GM19035 (cell line): ENCODE measurements at regions not wholly inside any gene's neighbourhood (a gene's known extent, or its start where the extent isn't known, plus 50 kb on each side); places are given as distances from the start of the nearest gene placed in this dataset.
"Not testable (repeated sequence)": the region's sequence is repeated elsewhere in the genome, so short reads cannot be mapped to it uniquely, and the experiment has no call there.

ENCODE experiments used
- ATAC-seq: cut with Tn5 transposase; IDR thresholded peaks from one replicate; pipeline ENCODE4 v1.9.1; 2021; ENCODE audit not compliant: unreplicated experiment

- ATAC-seq: no peak
These were observed 956.7 kb downstream of the CCSER2 start for GRCh38 chr10:85284778-85285770.

- ATAC-seq: no peak
These were observed 965.1 kb downstream of the CCSER2 start for GRCh38 chr10:85293483-85293882.

GRCh38 chr10:85311613-85312337 lies 983.4 kb downstream of the CCSER2 start:
- ATAC-seq: no peak

GRCh38 chr10:85315657-85316056 lies 987.3 kb downstream of the CCSER2 start:
- no peak for ATAC-seq

GRCh38 chr10:85316276-85316675 lies 987.9 kb downstream of the CCSER2 start:
- ATAC-seq: no peak

- ATAC-seq: no peak
These were observed 989.4 kb downstream of the CCSER2 start for GRCh38 chr10:85317827-85318226.

- no peak for ATAC-seq
These were observed 990.7 kb downstream of the CCSER2 start for GRCh38 chr10:85318809-85319807.

GRCh38 chr10:85319826-85320225 lies 991.4 kb downstream of the CCSER2 start:
- ATAC-seq: no peak

GRCh38 chr10:85333594-85333993 lies 1005.2 kb downstream of the CCSER2 start:
- no peak for ATAC-seq

GRCh38 chr10:85362401-85362800 lies 1004.2 kb downstream of the GRID1 start:
- no peak for ATAC-seq

- ATAC-seq: no peak
These were observed 989.4 kb downstream of the GRID1 start for GRCh38 chr10:85377029-85377806.

- ATAC-seq: no peak
These were observed 987.3 kb downstream of the GRID1 start for GRCh38 chr10:85379338-85379737.

- no peak for ATAC-seq
These were observed 965.5 kb downstream of the GRID1 start for GRCh38 chr10:85400981-85401695.

- ATAC-seq: no peak
These were observed 964.1 kb downstream of the GRID1 start for GRCh38 chr10:85402541-85402940.

GRCh38 chr10:85407088-85407487 lies 959.5 kb downstream of the GRID1 start:
- no peak for ATAC-seq

- ATAC-seq: no peak
These were observed 958.2 kb downstream of the GRID1 start for GRCh38 chr10:85408388-85408787.

- ATAC-seq: not testable (repeated sequence)
These were observed 956.0 kb downstream of the GRID1 start for GRCh38 chr10:85410586-85410985.

- no peak for ATAC-seq
These were observed 953.0 kb downstream of the GRID1 start for GRCh38 chr10:85413570-85413969.

- no peak for ATAC-seq
These were observed 945.9 kb downstream of the GRID1 start for GRCh38 chr10:85420501-85421191.
